SK-N-SH (cell line): ENCODE measurements at regions not wholly inside any gene's neighbourhood (a gene's known extent, or its start where the extent isn't known, plus 50 kb on each side); places are given as distances from the start of the nearest gene placed in this dataset.

Experiments
- CTCF ChIA-PET: fragments of 300-600, 350-600 bp; formaldehyde crosslinking; extraction: SDS; loops from one replicate; lab custom pipeline; 2021; lab: Yijun Ruan, JAX
- POLR2A ChIA-PET: fragments of 350-600 bp; sonication (Branson Sonifier 250); formaldehyde crosslinking; extraction: SDS; loops from one replicate; lab custom pipeline; 2020; ENCODE audit warnings: antibody characterized with exemption, inconsistent platforms; lab: Yijun Ruan, JAX
- DNase-seq: peaks from one replicate; pipeline ENCODE4 v3.0.0; 2012
- H2AFZ ChIP-seq: fragments of 200-600 bp; sonication (generic); 2 replicates; pipeline ENCODE4 v1.8.1; 2016; ENCODE audit warnings: antibody characterized with exemption, mild to moderate bottlenecking, low read depth
- H3F3A ChIP-seq: fragments of 200-600 bp; sonication (generic); replicated peaks from 2 replicates; pipeline ENCODE3; 2016; ENCODE audit warnings: antibody characterized with exemption, mild to moderate bottlenecking; ENCODE audit not compliant: insufficient read depth
- H3K27ac ChIP-seq, 2 experiments: fragments of 200-500 bp in 1 of 2; fragments of 200-600 bp in 1 of 2; sonication (Bioruptor generic) in 1 of 2; sonication (generic), shearing (Covaris generic) in 1 of 2; 2 replicates each; pipeline versions ENCODE4 v1.5.1 to v1.6.1; 2014 to 2016; ENCODE audit warnings: low read depth in 2 of 2, inconsistent platforms in 1 of 2, low read length in 1 of 2, mild to moderate bottlenecking in 1 of 2, mixed read lengths in 1 of 2
- H3K27me3 ChIP-seq: fragments of 200-600 bp; sonication (generic), shearing (Covaris generic); 2 replicates; pipeline ENCODE4 v1.6.1; 2016; ENCODE audit warnings: mixed run types; ENCODE audit not compliant: insufficient read depth
- H3K36me3 ChIP-seq, 2 experiments: fragments of 200-500 bp in 1 of 2; fragments of 200-600 bp in 1 of 2; sonication (Bioruptor generic) in 1 of 2; sonication (generic) in 1 of 2; replicated peaks in 1 of 2; 2 replicates each; pipeline versions ENCODE3 to v1.5.1; 2014 to 2016; ENCODE audit warnings: low read length in 1 of 2, mild to moderate bottlenecking in 1 of 2; ENCODE audit not compliant: insufficient read depth in 2 of 2, control insufficient read depth in 1 of 2
- H3K4me1 ChIP-seq, 2 experiments: fragments of 200-500 bp in 1 of 2; fragments of 200-600 bp in 1 of 2; sonication (Bioruptor generic) in 1 of 2; sonication (generic), shearing (Covaris generic) in 1 of 2; 2 replicates each; pipeline versions ENCODE4 v1.5.1 to v1.6.1; 2014 to 2016; ENCODE audit warnings: low read depth in 1 of 2, low read length in 1 of 2, mixed run types in 1 of 2; ENCODE audit not compliant: insufficient read depth in 2 of 2, control insufficient read depth in 1 of 2
- H3K4me2 ChIP-seq: fragments of 200-600 bp; sonication (generic), shearing (Covaris generic); 2 replicates; pipeline ENCODE4 v1.6.1; 2017; ENCODE audit warnings: mixed run types
- H3K4me3 ChIP-seq, 2 experiments: fragments of 200-500 bp in 1 of 2; fragments of 200-600 bp in 1 of 2; sonication (Bioruptor generic) in 1 of 2; sonication (generic), shearing (Covaris generic) in 1 of 2; 2 replicates each; pipeline versions ENCODE4 v1.5.1 to v1.8.1; 2014 to 2016; ENCODE audit warnings: low read depth in 2 of 2, inconsistent platforms in 1 of 2, low read length in 1 of 2, mild to moderate bottlenecking in 1 of 2, mixed read lengths in 1 of 2, moderate library complexity in 1 of 2
- H3K79me2 ChIP-seq: fragments of 200-600 bp; sonication (generic); 2 replicates; pipeline ENCODE4 v1.8.1; 2017; ENCODE audit warnings: mild to moderate bottlenecking; ENCODE audit not compliant: insufficient read depth
- H3K9ac ChIP-seq: fragments of 200-600 bp; sonication (generic); 2 replicates; pipeline ENCODE4 v1.6.1; 2017; ENCODE audit warnings: mixed run types
- H3K9me2 ChIP-seq: fragments of 200-600 bp; sonication (generic); 2 replicates; pipeline ENCODE4 v1.6.1; 2017; ENCODE audit warnings: mixed run types
- H3K9me3 ChIP-seq: fragments of 200-600 bp; sonication (generic); 2 replicates; pipeline ENCODE4 v1.6.1; 2017; ENCODE audit warnings: mixed run types, mild to moderate bottlenecking, moderate library complexity
- H4K20me1 ChIP-seq: fragments of 200-600 bp; sonication (generic); 2 replicates; pipeline ENCODE4 v1.6.1; 2017; ENCODE audit warnings: mild to moderate bottlenecking, mixed run types; ENCODE audit not compliant: insufficient read depth
- CHD2 ChIP-seq: fragments of 150-350 bp; IDR thresholded peaks from 2 replicates; pipeline ENCODE4 v1.6.1; 2018; ENCODE audit warnings: low read length; ENCODE audit not compliant: partially characterized antibody
- EP300 ChIP-seq, 2 experiments: IDR thresholded peaks; 2 replicates each; pipeline versions ENCODE4 v1.4.0 to v1.6.1; 2012; ENCODE audit warnings: borderline replicate concordance in 1 of 2, low read depth in 1 of 2, low read length in 1 of 2
- FOXJ3 ChIP-seq: sonication (generic); formaldehyde crosslinking; IDR thresholded peaks from 2 replicates; pipeline ENCODE4 v1.5.1; 2020; ENCODE audit warnings: mild to moderate bottlenecking, missing genetic modification reagents
- GATA2 ChIP-seq: sonication (generic); formaldehyde crosslinking; IDR thresholded peaks from 2 replicates; pipeline ENCODE4 v1.5.0; 2020; ENCODE audit warnings: mild to moderate bottlenecking, missing genetic modification reagents
- IRF3 ChIP-seq: fragments of 150-350 bp; IDR thresholded peaks from 2 replicates; pipeline ENCODE4 v1.6.1; 2016; ENCODE audit warnings: mild to moderate bottlenecking, low read depth, low read length
- NRF1 ChIP-seq: IDR thresholded peaks from 2 replicates; pipeline ENCODE4 v1.6.1; 2012; ENCODE audit warnings: low read depth, mild to moderate bottlenecking, low read length
- RCOR1 ChIP-seq: fragments of 150-350 bp; IDR thresholded peaks from 2 replicates; pipeline ENCODE4 v1.6.1; 2017; ENCODE audit warnings: antibody characterized with exemption, low read length
- TEAD4 ChIP-seq: IDR thresholded peaks from 2 replicates; pipeline ENCODE4 v1.4.0; 2012; ENCODE audit warnings: mild to moderate bottlenecking, borderline replicate concordance; ENCODE audit not compliant: insufficient read depth
- WGBS: methylation state at CpG from one replicate; pipeline ENCODE4 v1.1.6; 2017; ENCODE audit warnings: low lambda C conversion rate; 5-methylcytosine and 5-hydroxymethylcytosine counted together
- TF ChIP-seq, protein P1 (sequence below): IDR thresholded peaks from 2 replicates; pipeline ENCODE4 v1.4.0; 2012; ENCODE audit warnings: low read depth, borderline replicate concordance

DNA sequence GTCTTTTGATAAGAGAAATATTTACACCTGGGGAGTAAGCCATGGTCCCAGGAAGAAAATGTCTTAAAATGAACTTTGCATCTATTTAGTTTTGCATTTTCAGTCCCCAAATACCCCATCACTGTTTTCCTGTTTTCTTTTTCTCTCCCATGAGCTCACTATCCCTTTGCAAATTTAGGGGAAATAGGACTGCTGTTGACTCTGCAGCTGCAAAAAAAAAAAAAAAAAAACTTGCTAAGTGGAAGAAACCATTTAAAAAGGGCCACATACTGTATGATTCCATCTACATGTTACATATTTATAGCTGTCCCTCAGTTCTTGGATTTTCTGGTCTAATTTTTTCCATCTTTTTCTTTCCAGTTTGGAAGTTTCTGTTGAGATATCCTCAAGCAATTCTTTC is 98.2 kb upstream of the SERP2 start:
- Histone ChIP-seq H3K4me1 (peaks cover 3 to 60% of the 10 kb centered on the region in 2 experiments; a peak in 2 of 4 replicates), H3K9me3 (no peaks in the 10 kb centered on the region), H3K4me2 (no peak overlapping the region), H3F3A (no peaks in the 10 kb centered on the region), H2AFZ (no peak overlapping the region), H3K4me3 (no peak overlapping the region), H3K27me3 (no peaks in the 10 kb centered on the region), H3K36me3 (no peaks in the 10 kb centered on the region), H3K9me2 (no peaks in the 10 kb centered on the region), H3K9ac (no peak overlapping the region), H4K20me1 (no peaks in the 10 kb centered on the region), H3K27ac (peak overlapping the region in 1 of 2 experiments; percentile 83; a peak in 2 of 4 replicates), H3K79me2 (no peaks in the 10 kb centered on the region)
- ChIA-PET CTCF (interaction anchor here (1.0 kb wide), 1 partner anchor 84 kb away, joined by 5 read pairs; no protein-coding TSS in a partner anchor), POLR2A (interaction anchor here (2.0 kb wide), 1 partner anchor 57 kb away, joined by 4 read pairs; no protein-coding TSS in a partner anchor)
- TF ChIP-seq, protein P1, sequence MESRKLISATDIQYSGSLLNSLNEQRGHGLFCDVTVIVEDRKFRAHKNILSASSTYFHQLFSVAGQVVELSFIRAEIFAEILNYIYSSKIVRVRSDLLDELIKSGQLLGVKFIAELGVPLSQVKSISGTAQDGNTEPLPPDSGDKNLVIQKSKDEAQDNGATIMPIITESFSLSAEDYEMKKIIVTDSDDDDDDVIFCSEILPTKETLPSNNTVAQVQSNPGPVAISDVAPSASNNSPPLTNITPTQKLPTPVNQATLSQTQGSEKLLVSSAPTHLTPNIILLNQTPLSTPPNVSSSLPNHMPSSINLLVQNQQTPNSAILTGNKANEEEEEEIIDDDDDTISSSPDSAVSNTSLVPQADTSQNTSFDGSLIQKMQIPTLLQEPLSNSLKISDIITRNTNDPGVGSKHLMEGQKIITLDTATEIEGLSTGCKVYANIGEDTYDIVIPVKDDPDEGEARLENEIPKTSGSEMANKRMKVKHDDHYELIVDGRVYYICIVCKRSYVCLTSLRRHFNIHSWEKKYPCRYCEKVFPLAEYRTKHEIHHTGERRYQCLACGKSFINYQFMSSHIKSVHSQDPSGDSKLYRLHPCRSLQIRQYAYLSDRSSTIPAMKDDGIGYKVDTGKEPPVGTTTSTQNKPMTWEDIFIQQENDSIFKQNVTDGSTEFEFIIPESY: no peak
- no peak for TF ChIP-seq CHD2
- TF ChIP-seq RCOR1: no peak
- no peak for TF ChIP-seq IRF3
- no peak for TF ChIP-seq FOXJ3 (CRISPR knock-in tag)
- no peak for TF ChIP-seq NRF1
- TF ChIP-seq GATA2 (CRISPR knock-in tag): no peak
- DNase-seq: no peak

- no peak for DNase-seq
- H3K79me2 ChIP-seq: no peaks in the 10 kb centered on the region
- H2AFZ ChIP-seq: no peak overlapping the region
- TF ChIP-seq TEAD4 (no peak), EP300 (IDR thresholded peaks at IDR 0.05; ENCODE audit: borderline replicate concordance in 1 of 2, low read depth in 1 of 2, low read length in 1 of 2) (0 out of 4 replicates have a peak, but pooled peaks of 1 of the 2 experiments have one; percentile 44)
- no peaks in the 10 kb centered on the region for H3K9me3 ChIP-seq
- H4K20me1 ChIP-seq: no peaks in the 10 kb centered on the region
- ChIA-PET POLR2A (no interaction called here), CTCF (no interaction called here)
- peaks cover 3 to 59% of the 10 kb centered on the region in 2 experiments; a peak in 2 of 4 replicates for H3K4me1 ChIP-seq
- no peak overlapping the region for H3K4me3 ChIP-seq
- WGBS: 67% methylated on average over 3 of the region's 3 CpGs
- no peaks in the 10 kb centered on the region for H3K9me2 ChIP-seq
- H3K36me3 ChIP-seq: no peaks in the 10 kb centered on the region
- no peaks in the 10 kb centered on the region for H3K27me3 ChIP-seq
- H3K4me2 ChIP-seq: no peak overlapping the region
- H3K9ac ChIP-seq: no peak overlapping the region
- peak overlapping the region in 1 of 2 experiments; percentile 83; a peak in 2 of 4 replicates for H3K27ac ChIP-seq
- H3F3A ChIP-seq: no peaks in the 10 kb centered on the region
Measured at GRCh38 chr13:44276061-44276460, 97.6 kb upstream of the SERP2 start.
